C4-2B (cell line): ENCODE measurements at regions not wholly inside any gene's neighbourhood (a gene's known extent, or its start where the extent isn't known, plus 50 kb on each side); places are given as distances from the start of the nearest gene placed in this dataset.
A peak's percentile ranks its signal among the peaks of the same experiment; 100 is the strongest.
"Not testable (repeated sequence)": the region's sequence is repeated elsewhere in the genome, so short reads cannot be mapped to it uniquely, and the experiment has no call there.

Experiments used
- H3K27ac ChIP-seq: fragments of 450-650 bp; 2 replicates; pipeline ENCODE4 v1.5.1; 2017
- ZFX ChIP-seq: fragments of 450-650 bp; IDR thresholded peaks from 2 replicates; pipeline ENCODE4 v1.6.1; 2017
- TF ChIP-seq, protein P1 (sequence below): fragments of 450-650 bp; conservative IDR thresholded peaks from 2 replicates; pipeline ENCODE4 v1.5.1; 2017; ENCODE audit warnings: mild to moderate bottlenecking

DNA sequence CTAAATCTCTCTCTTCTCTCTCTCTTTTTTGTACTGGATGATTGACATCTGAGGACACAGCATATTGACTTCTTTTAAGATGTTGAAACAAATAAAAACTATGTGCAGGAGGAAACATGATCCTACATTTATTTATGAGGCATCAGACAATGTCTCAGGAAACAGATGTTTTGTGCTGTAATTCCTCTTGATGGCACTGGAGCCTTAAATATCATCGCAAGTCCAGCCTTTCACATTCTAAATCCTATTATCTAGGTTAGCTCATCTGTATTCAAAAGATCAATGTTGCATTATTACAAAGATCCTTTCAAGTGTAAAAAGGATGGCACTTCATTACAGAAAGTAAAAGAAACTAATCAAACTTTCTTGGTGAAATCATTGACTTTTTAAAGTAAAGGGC lies 63.9 kb downstream of the MAT2B start:
- no peak for TF ChIP-seq ZFX
- TF ChIP-seq, protein P1, sequence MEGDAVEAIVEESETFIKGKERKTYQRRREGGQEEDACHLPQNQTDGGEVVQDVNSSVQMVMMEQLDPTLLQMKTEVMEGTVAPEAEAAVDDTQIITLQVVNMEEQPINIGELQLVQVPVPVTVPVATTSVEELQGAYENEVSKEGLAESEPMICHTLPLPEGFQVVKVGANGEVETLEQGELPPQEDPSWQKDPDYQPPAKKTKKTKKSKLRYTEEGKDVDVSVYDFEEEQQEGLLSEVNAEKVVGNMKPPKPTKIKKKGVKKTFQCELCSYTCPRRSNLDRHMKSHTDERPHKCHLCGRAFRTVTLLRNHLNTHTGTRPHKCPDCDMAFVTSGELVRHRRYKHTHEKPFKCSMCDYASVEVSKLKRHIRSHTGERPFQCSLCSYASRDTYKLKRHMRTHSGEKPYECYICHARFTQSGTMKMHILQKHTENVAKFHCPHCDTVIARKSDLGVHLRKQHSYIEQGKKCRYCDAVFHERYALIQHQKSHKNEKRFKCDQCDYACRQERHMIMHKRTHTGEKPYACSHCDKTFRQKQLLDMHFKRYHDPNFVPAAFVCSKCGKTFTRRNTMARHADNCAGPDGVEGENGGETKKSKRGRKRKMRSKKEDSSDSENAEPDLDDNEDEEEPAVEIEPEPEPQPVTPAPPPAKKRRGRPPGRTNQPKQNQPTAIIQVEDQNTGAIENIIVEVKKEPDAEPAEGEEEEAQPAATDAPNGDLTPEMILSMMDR = peak; percentile 54
- no peak overlapping the region for H3K27ac ChIP-seq

DNA sequence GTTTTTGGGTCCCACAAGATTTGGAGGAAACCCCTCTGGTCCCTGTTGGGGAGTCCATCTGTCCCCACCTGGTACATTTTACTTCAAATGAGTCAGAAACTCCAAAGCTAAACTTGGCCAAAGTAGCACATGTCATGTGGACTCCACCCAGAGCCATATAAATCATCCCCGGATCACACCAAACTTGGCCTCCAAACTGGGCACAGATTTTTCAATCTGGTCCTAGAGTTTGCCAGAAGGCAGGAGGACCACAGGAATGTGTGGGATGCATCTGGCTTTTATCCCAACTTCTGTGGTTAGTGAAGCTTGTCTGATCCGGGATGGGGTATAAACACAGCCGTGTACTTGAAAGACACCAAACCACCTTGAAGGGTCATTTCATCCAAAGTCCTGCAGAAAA lies 66.3 kb downstream of the MAT2B start:
- H3K27ac ChIP-seq = no peak overlapping the region
- TF ChIP-seq, protein P1 = no peak
- TF ChIP-seq ZFX = no peak

DNA sequence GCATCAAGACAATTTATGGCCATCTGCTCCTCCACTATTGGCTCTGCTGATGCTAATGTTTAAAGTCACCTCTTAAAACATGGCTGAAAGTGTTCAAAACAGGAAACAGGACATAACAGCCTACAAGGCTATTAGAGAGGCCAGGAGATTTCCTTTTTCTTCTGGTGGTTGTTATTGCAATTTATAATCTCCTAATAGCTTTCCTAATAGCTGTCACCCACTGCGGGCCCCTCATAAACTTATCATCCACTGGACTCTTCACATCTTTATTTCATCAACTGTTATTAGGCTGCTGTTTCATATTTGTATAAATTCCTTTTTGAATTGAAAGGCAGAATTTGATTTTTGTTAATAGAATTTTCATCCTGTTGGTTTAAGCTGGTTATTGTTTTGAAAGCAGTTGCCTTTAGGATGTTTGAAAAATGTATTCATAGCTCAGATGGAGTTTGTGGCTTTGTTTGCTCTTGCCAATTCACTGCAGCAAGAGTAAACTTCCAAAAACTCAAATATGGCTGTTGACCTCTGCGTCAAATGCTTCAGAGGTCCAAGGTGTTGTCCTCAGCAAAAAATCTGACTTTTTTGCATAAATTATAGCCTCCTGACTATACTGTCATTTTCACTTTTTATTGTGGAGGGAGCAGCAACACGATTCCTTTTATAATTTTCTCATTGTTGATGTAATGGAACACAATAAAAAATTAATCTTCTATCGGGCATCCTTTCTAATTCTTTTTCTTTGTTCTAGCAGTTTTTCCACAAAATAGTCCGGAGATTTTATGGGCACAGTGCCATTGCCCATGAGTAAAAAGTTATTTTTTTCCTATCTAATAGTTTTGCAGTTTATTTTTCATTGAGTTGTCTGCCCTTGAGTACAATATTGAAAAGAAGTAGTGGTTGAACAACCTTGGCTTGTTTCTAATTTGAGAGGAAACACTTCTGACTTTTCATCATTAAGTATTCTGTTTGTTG lies 69.3 kb downstream of the MAT2B start:
- H3K27ac ChIP-seq = no peak overlapping the region
- TF ChIP-seq, protein P1 = no peak
- no peak for TF ChIP-seq ZFX

DNA sequence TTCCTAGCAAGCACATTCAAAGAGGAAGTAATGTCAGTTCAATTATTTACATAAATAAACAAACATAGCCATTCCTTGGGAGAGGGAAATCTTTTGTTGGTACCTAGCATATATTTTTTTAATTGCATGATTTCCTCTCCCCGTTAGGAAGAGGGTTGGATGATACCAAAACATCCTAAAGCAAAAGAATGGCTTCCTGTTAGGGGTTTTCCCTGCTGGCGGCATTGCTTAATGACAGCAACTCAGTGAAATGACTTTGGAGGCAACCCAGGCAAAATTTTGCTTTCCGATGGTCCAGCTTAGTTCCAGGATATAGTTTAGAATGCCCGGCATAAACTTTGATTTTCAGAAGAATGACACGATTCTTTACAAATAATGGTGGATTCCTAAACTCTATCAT lies 73.2 kb downstream of the MAT2B start:
- H3K27ac ChIP-seq = no peak overlapping the region
- no peak for TF ChIP-seq ZFX
- TF ChIP-seq, protein P1 = no peak

DNA sequence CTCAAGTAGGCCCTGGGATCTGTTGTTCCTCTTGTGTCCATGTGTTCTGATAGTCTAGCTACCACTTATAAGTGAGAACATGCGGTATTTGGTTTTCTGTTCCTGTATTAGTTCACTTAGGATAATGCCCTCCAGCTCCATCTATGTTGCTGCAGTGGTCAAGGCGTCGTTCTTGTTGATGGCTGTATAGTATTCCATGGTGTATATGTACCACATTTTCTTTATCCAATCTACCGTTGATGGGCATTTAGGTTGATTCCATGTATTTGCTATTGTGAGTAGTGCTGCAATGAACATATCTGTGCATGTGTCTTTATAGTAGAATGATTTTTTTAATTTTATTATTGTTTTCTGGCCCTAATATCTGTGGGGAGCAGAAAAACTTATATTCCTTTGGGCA lies 74.3 kb downstream of the MAT2B start:
- no peak for TF ChIP-seq ZFX
- TF ChIP-seq, protein P1 = no peak
- H3K27ac ChIP-seq = no peak overlapping the region

DNA sequence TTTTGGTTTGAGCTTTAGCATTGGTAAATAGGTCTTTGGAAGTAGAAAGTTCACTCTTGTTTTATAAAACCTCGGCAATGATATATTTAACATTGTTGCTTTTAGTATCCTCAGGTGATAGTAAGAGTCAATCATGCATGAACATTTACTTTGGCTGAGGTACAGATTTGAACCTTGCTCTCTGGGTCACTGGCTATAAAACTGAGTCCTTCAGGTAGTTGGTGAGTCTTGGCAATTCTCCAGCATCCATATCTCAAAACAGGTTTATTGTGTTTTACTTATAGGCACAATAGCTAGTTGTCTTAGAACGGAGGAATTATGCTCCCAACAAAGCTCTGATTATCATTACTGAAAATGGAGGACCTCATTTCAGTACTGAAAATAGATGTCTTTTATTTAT lies 75.1 kb downstream of the MAT2B start:
- H3K27ac ChIP-seq = no peak overlapping the region
- TF ChIP-seq ZFX = no peak
- TF ChIP-seq, protein P1 = no peak

DNA sequence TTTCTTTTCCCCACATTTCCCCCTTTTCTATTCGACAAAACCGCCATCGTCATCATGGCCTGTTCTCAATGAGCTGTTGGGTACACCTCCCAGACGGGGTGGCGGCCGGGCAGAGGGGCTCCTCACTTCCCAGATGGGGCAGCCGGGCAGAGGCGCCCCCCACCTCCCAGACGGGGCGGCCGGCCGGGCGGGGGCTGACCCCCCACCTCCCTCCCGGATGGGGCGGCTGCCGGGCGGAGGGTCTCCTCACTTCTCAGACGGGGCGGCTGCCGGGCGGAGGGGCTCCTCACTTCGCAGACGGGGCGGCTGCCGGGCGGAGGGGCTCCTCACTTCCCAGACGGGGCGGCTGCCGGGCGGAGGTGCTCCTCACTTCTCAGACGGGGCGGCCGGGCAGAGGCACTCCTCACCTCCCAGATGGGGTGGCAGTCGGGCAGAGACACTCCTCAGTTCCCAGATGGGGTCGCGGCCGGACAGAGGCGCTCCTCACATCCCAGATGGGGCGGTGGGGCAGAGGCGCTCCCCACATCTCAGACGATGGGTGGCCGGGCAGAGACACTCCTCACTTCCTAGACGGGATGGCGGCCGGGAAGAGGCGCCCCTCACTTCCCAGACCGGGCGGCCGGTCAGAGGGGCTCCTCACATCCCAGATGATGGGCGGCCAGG lies 78.2 kb downstream of the MAT2B start:
- not testable (repeated sequence) for H3K27ac ChIP-seq
